Vagina (tissue), 2 donors: ENCODE measurements at regions not wholly inside any gene's neighbourhood (a gene's known extent, or its start where the extent isn't known, plus 50 kb on each side); places are given as distances from the start of the nearest gene placed in this dataset.

Experiments
- CTCF ChIP-seq, 3 experiments: fragments of 450-650 bp in 2 of 3; fragments of 200-600 bp in 1 of 3; sonication (generic) in 1 of 3; IDR thresholded peaks; one replicate each; pipeline ENCODE4 v1.5.1; 2017 to 2019; ENCODE audit warnings: antibody characterized with exemption in 3 of 3, mild to moderate bottlenecking in 2 of 3, moderate library complexity in 2 of 3
- POLR2A ChIP-seq, 2 donors: fragments of 450-650 bp; IDR thresholded peaks; one replicate each; pipeline ENCODE4 v1.6.1; 2017; ENCODE audit warnings: antibody characterized with exemption in 2 of 2, mild to moderate bottlenecking in 2 of 2, moderate library complexity in 2 of 2

GRCh38 chr4:29375716-29376115 lies 1344.5 kb upstream of the PCDH7 start:
- no peak for TF ChIP-seq POLR2A (IDR thresholded peaks at IDR 0.05)
- TF ChIP-seq CTCF (IDR thresholded peaks at IDR 0.05): no peak
